GM23338 (cell line): ENCODE measurements at regions not wholly inside any gene's neighbourhood (a gene's known extent, or its start where the extent isn't known, plus 50 kb on each side); places are given as distances from the start of the nearest gene placed in this dataset.

Experiments used
- CREB1 ChIP-seq: fragments of 250-450 bp; sonication (Bioruptor Pico); IDR thresholded peaks from 2 replicates; pipeline ENCODE4 v1.5.0; 2020; ENCODE audit warnings: low read depth, mild to moderate bottlenecking, moderate library complexity
- CTCF ChIP-seq, 2 experiments: fragments of 200-600 bp in 1 of 2; sonication (generic) in 1 of 2; conservative IDR thresholded peaks; 2 replicates each; pipeline versions ENCODE4 v1.5.1 to v1.6.1; 2016 to 2017; ENCODE audit warnings: antibody characterized with exemption in 2 of 2, low read depth in 2 of 2, mild to moderate bottlenecking in 2 of 2, moderate library complexity in 1 of 2
- ETS1 ChIP-seq: IDR thresholded peaks from 2 replicates; pipeline ENCODE4 v1.6.1; 2016; ENCODE audit warnings: antibody characterized with exemption
- EZH2 ChIP-seq: fragments of 200-600 bp; sonication (generic); IDR thresholded peaks from one replicate; pipeline ENCODE4 v1.8.0; 2017; ENCODE audit warnings: antibody characterized with exemption, mild to moderate bottlenecking, low read depth; ENCODE audit not compliant: unreplicated experiment
- EZH2phosphoT487 ChIP-seq: fragments of 200-600 bp; sonication (generic); IDR thresholded peaks from one replicate; pipeline ENCODE4 v1.8.1; 2018; ENCODE audit warnings: antibody characterized with exemption; ENCODE audit not compliant: unreplicated experiment
- NANOG ChIP-seq: IDR thresholded peaks from 2 replicates; pipeline ENCODE4 v1.6.1; 2016; ENCODE audit warnings: antibody characterized with exemption, borderline replicate concordance
- POLR2AphosphoS5 ChIP-seq: IDR thresholded peaks from 2 replicates; pipeline ENCODE4 v1.6.1; 2016; ENCODE audit warnings: antibody characterized with exemption, low read depth
- REST ChIP-seq: IDR thresholded peaks from one replicate; pipeline ENCODE4 v1.6.1; 2018; ENCODE audit warnings: antibody characterized with exemption; ENCODE audit not compliant: unreplicated experiment

GRCh38 chr1:4396551-4396950 lies 257.9 kb upstream of the AJAP1 start:
- TF ChIP-seq ETS1, result no peak
- no peak for TF ChIP-seq EZH2phosphoT487
- TF ChIP-seq CTCF (conservative IDR thresholded peaks at IDR 0.05; ENCODE audit: low read depth in 2 of 2), result no peak
- TF ChIP-seq REST, result no peak
- TF ChIP-seq EZH2, result no peak
- no peak for TF ChIP-seq POLR2AphosphoS5
- no peak for TF ChIP-seq NANOG
- TF ChIP-seq CREB1 (CRISPR knock-in tag), result no peak
